SK-N-SH treated with all-trans-retinoic acid at 6 μM for 48 hours (cell line): ENCODE measurements at regions not wholly inside any gene's neighbourhood (a gene's known extent, or its start where the extent isn't known, plus 50 kb on each side); places are given as distances from the start of the nearest gene placed in this dataset.

ENCODE experiments used
- ATAC-seq: fragments of 200-7000 bp; cut with Tn5 transposase; 3 replicates; pipeline ENCODE4 v1.9.1; 2020; ENCODE audit warnings: mild to moderate bottlenecking, moderate library complexity
- ARNTL ChIP-seq: fragments of 450-650 bp; formaldehyde crosslinking; IDR thresholded peaks from 2 replicates; pipeline ENCODE4 v1.5.0; 2020; ENCODE audit warnings: low read depth, mild to moderate bottlenecking, moderate library complexity, borderline replicate concordance
- BACH2 ChIP-seq: fragments of 250-450 bp; sonication (Bioruptor Pico); IDR thresholded peaks from 2 replicates; pipeline ENCODE4 v1.9.0; 2021; ENCODE audit warnings: mild to moderate bottlenecking, borderline replicate concordance
- CSDC2 ChIP-seq: fragments of 250-450 bp; sonication (Bioruptor Pico); IDR thresholded peaks from 2 replicates; pipeline ENCODE4 v1.5.0; 2020; ENCODE audit warnings: mild to moderate bottlenecking, moderate library complexity
- ESRRG ChIP-seq: fragments of 250-450 bp; sonication (Bioruptor Pico); IDR thresholded peaks from 2 replicates; pipeline ENCODE4 v1.6.1; 2021; ENCODE audit warnings: mild to moderate bottlenecking
- GLIS3 ChIP-seq: fragments of 250-450 bp; sonication (Bioruptor Pico); IDR thresholded peaks from 2 replicates; pipeline ENCODE4 v1.5.0; 2020; ENCODE audit warnings: mild to moderate bottlenecking, moderate library complexity
- OSR1 ChIP-seq: fragments of 250-450 bp; sonication (Bioruptor Pico); IDR thresholded peaks from 2 replicates; pipeline ENCODE4 v1.8.0; 2022; ENCODE audit warnings: moderate library complexity, mild to moderate bottlenecking, inconsistent platforms
- PPARA ChIP-seq: fragments of 250-450 bp; sonication (Bioruptor Pico); IDR thresholded peaks from 2 replicates; pipeline ENCODE4 v1.5.0; 2020; ENCODE audit warnings: mild to moderate bottlenecking, borderline replicate concordance
- RARB ChIP-seq: fragments of 250-450 bp; sonication (Bioruptor Pico); IDR thresholded peaks from 2 replicates; pipeline ENCODE4 v1.8.0; 2021; ENCODE audit warnings: mild to moderate bottlenecking, moderate library complexity
- SNAI2 ChIP-seq: fragments of 250-450 bp; sonication (Bioruptor Pico); IDR thresholded peaks from 2 replicates; pipeline ENCODE4 v1.5.0; 2020; ENCODE audit warnings: mild to moderate bottlenecking, moderate library complexity
- TCF4 ChIP-seq: fragments of 250-450 bp; sonication (Bioruptor Pico); IDR thresholded peaks from 2 replicates; pipeline ENCODE4 v1.8.0; 2021; ENCODE audit warnings: mild to moderate bottlenecking, moderate library complexity, borderline replicate concordance
- TOX ChIP-seq: fragments of 250-450 bp; sonication (Bioruptor Pico); IDR thresholded peaks from 2 replicates; pipeline ENCODE4 v1.8.0; 2021; ENCODE audit warnings: mild to moderate bottlenecking, moderate library complexity, borderline replicate concordance
- ZC3H10 ChIP-seq: fragments of 250-450 bp; sonication (Bioruptor Pico); IDR thresholded peaks from 2 replicates; pipeline ENCODE4 v1.5.1; 2021; ENCODE audit warnings: mild to moderate bottlenecking, moderate library complexity
- ZFP3 ChIP-seq: fragments of 250-450 bp; sonication (Bioruptor Pico); IDR thresholded peaks from 2 replicates; pipeline ENCODE4 v1.5.0; 2020; ENCODE audit warnings: mild to moderate bottlenecking, moderate library complexity
- ZFP30 ChIP-seq: fragments of 450-650 bp; formaldehyde crosslinking; IDR thresholded peaks from 2 replicates; pipeline ENCODE4 v1.5.0; 2022; ENCODE audit warnings: mild to moderate bottlenecking, moderate library complexity
- ZNF565 ChIP-seq: fragments of 450-650 bp; formaldehyde crosslinking; conservative IDR thresholded peaks from 2 replicates; pipeline ENCODE4 v1.5.0; 2020; ENCODE audit warnings: low read depth, mild to moderate bottlenecking, moderate library complexity
- ZNF70 ChIP-seq: fragments of 450-650 bp; formaldehyde crosslinking; IDR thresholded peaks from 2 replicates; pipeline ENCODE4 v1.5.0; 2020; ENCODE audit warnings: mild to moderate bottlenecking, moderate library complexity
- ZNF8 ChIP-seq: fragments of 450-650 bp; formaldehyde crosslinking; IDR thresholded peaks from 2 replicates; pipeline ENCODE4 v1.5.0; 2020; ENCODE audit warnings: mild to moderate bottlenecking, moderate library complexity
- TF ChIP-seq, protein P1 (sequence below): fragments of 250-450 bp; sonication (Bioruptor Pico); IDR thresholded peaks from 2 replicates; pipeline ENCODE4 v1.5.1; 2020; ENCODE audit warnings: low read depth, mild to moderate bottlenecking, moderate library complexity
- TF ChIP-seq, protein P2 (sequence below): fragments of 250-450 bp; sonication (Bioruptor Pico); IDR thresholded peaks from 2 replicates; pipeline ENCODE4 v1.5.0; 2020; ENCODE audit warnings: mild to moderate bottlenecking, moderate library complexity
- TF ChIP-seq, protein P3 (sequence below): fragments of 250-450 bp; sonication (Bioruptor Pico); IDR thresholded peaks from 2 replicates; pipeline ENCODE4 v1.8.0; 2021; ENCODE audit warnings: low read depth, mild to moderate bottlenecking, moderate library complexity, borderline replicate concordance
- TF ChIP-seq, protein P4 (sequence below): fragments of 250-450 bp; sonication (Bioruptor Pico); IDR thresholded peaks from 2 replicates; pipeline ENCODE4 v1.5.1; 2021; ENCODE audit warnings: mild to moderate bottlenecking, moderate library complexity
- TF ChIP-seq, protein P5 (sequence below): fragments of 250-450 bp; sonication (Bioruptor Pico); IDR thresholded peaks from 2 replicates; pipeline ENCODE4 v1.8.0; 2020; ENCODE audit warnings: mild to moderate bottlenecking, moderate library complexity, borderline replicate concordance

DNA sequence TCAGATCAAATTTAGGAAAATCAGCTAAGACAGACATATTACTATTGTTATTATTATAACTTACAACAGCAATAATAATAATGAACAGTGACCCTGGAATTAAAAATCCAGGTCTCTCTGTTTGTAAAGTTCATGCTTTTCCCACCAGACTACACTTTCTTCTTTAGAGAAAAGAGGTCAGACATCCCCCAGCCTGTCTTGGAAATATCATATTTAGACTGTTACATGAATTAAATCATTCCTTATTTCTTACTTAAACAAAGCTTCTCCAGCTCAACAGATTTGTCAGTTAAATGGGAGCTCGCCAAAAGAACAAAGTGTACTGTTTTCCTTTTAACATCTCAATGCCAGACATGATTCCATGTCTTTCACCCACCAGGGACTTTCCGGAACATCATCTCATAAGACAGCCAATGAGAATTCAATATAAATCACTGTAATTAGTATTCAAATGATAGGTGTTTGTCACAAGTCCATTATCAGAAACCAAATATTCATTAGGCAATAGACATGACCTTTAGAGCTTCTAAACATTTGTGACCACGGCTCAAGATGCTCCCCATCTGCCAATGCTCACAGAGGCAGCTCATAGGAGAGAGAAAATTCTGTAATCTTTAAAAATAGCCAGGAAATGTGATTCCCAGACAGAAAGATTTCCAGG, 351.9 kb downstream of the ENC1 start:
- ATAC-seq, result no peak
- TF ChIP-seq TOX (CRISPR knock-in tag) (no peak), ZFP30 (CRISPR knock-in tag) (no peak), PPARA (CRISPR knock-in tag) (no peak), ZFP3 (no peak), RARB (CRISPR knock-in tag) (no peak), GLIS3 (CRISPR knock-in tag) (no peak), ZNF565 (CRISPR knock-in tag) (no peak), OSR1 (no peak), BACH2 (CRISPR knock-in tag) (no peak), SNAI2 (CRISPR knock-in tag) (no peak)
- TF ChIP-seq, protein P1, sequence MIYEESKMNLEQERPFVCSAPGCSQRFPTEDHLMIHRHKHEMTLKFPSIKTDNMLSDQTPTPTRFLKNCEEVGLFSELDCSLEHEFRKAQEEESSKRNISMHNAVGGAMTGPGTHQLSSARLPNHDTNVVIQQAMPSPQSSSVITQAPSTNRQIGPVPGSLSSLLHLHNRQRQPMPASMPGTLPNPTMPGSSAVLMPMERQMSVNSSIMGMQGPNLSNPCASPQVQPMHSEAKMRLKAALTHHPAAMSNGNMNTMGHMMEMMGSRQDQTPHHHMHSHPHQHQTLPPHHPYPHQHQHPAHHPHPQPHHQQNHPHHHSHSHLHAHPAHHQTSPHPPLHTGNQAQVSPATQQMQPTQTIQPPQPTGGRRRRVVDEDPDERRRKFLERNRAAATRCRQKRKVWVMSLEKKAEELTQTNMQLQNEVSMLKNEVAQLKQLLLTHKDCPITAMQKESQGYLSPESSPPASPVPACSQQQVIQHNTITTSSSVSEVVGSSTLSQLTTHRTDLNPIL (CRISPR knock-in tag), result no peak
- TF ChIP-seq, protein P2, sequence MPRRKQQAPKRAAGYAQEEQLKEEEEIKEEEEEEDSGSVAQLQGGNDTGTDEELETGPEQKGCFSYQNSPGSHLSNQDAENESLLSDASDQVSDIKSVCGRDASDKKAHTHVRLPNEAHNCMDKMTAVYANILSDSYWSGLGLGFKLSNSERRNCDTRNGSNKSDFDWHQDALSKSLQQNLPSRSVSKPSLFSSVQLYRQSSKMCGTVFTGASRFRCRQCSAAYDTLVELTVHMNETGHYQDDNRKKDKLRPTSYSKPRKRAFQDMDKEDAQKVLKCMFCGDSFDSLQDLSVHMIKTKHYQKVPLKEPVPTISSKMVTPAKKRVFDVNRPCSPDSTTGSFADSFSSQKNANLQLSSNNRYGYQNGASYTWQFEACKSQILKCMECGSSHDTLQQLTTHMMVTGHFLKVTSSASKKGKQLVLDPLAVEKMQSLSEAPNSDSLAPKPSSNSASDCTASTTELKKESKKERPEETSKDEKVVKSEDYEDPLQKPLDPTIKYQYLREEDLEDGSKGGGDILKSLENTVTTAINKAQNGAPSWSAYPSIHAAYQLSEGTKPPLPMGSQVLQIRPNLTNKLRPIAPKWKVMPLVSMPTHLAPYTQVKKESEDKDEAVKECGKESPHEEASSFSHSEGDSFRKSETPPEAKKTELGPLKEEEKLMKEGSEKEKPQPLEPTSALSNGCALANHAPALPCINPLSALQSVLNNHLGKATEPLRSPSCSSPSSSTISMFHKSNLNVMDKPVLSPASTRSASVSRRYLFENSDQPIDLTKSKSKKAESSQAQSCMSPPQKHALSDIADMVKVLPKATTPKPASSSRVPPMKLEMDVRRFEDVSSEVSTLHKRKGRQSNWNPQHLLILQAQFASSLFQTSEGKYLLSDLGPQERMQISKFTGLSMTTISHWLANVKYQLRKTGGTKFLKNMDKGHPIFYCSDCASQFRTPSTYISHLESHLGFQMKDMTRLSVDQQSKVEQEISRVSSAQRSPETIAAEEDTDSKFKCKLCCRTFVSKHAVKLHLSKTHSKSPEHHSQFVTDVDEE, result no peak
- TF ChIP-seq, protein P3, sequence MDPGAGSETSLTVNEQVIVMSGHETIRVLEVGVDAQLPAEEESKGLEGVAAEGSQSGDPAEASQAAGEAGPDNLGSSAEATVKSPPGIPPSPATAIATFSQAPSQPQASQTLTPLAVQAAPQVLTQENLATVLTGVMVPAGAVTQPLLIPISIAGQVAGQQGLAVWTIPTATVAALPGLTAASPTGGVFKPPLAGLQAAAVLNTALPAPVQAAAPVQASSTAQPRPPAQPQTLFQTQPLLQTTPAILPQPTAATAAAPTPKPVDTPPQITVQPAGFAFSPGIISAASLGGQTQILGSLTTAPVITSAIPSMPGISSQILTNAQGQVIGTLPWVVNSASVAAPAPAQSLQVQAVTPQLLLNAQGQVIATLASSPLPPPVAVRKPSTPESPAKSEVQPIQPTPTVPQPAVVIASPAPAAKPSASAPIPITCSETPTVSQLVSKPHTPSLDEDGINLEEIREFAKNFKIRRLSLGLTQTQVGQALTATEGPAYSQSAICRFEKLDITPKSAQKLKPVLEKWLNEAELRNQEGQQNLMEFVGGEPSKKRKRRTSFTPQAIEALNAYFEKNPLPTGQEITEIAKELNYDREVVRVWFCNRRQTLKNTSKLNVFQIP (CRISPR knock-in tag), result no peak

DNA sequence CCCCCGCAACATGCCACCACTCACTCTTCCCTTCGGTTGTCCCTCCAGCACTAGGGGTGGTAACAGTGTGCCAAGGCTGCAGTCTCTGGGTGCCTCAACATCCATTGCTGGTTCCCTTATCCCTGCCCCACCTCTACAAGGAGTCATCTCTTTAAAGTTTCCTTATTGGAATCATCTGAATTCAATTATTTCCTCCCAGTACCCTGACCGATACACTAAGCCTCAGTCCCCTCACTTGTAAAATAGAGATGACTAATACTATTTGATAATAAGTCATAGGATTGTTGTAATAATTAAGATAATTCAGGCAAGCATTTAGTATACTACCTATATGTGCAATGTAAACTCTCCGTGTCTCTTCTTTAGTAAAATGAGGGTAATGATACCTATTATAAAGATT, 352.5 kb downstream of the ENC1 start:
- TF ChIP-seq OSR1, result no peak
- TF ChIP-seq, protein P4, sequence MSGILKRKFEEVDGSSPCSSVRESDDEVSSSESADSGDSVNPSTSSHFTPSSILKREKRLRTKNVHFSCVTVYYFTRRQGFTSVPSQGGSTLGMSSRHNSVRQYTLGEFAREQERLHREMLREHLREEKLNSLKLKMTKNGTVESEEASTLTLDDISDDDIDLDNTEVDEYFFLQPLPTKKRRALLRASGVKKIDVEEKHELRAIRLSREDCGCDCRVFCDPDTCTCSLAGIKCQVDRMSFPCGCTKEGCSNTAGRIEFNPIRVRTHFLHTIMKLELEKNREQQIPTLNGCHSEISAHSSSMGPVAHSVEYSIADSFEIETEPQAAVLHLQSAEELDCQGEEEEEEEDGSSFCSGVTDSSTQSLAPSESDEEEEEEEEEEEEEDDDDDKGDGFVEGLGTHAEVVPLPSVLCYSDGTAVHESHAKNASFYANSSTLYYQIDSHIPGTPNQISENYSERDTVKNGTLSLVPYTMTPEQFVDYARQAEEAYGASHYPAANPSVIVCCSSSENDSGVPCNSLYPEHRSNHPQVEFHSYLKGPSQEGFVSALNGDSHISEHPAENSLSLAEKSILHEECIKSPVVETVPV (CRISPR knock-in tag), result no peak
- TF ChIP-seq RARB (CRISPR knock-in tag), result no peak
- ATAC-seq, result no peak

DNA sequence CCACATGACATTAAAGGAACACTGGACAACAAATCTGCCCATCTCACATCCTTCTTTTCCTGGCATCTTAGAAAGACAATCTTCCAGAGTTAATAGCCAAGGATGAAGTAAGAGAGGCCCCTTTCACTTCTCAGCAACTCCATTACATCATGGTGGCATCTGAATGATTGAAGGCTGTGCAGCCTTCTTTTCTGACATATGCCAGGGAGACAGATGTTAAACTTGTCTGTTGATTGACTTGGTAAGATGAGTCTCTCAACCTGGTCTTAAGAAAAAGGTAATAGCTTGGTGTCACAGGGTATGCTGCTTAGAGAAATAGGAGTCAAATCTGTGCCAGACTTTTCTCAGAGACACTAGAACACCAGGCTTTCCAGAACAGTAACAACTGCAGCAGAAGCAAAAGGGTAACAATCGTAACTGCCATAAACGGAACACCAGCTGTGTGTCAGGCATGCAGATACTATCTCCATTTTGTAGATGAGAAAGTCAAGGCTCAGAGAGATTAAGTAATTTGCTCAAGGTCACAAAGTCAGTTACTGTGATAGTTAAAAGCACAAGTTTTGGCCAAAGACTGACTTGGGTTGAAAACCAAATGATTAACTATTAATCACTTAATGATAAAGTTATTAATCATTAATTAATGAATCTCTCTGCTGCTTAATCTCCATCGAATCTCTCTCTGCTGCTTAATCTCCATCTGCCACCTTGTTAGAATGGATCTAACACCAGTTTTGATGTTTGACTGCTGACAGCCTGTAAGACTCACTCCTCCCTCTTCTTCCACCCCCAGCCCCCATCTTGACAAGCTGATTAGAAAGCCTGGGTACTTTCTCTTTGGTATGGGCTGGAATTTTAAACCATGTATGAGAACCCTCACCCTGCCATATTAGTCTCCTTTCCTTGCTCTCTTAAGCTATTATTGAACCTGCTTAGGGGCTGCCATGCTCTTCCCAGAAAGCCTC, 353.5 kb downstream of the ENC1 start:
- no peak for ATAC-seq
- TF ChIP-seq ZC3H10 (CRISPR knock-in tag) (no peak), TCF4 (CRISPR knock-in tag) (no peak), RARB (CRISPR knock-in tag) (no peak), ARNTL (CRISPR knock-in tag) (no peak), ZNF8 (no peak), ZNF565 (CRISPR knock-in tag) (no peak), SNAI2 (CRISPR knock-in tag) (no peak), BACH2 (CRISPR knock-in tag) (no peak), ZNF70 (CRISPR knock-in tag) (no peak), PPARA (CRISPR knock-in tag) (no peak), ZFP30 (CRISPR knock-in tag) (no peak), ESRRG (CRISPR knock-in tag) (no peak), CSDC2 (CRISPR knock-in tag) (no peak), ZFP3 (no peak)
- TF ChIP-seq, protein P3 (CRISPR knock-in tag), result no peak
- TF ChIP-seq, protein P5, sequence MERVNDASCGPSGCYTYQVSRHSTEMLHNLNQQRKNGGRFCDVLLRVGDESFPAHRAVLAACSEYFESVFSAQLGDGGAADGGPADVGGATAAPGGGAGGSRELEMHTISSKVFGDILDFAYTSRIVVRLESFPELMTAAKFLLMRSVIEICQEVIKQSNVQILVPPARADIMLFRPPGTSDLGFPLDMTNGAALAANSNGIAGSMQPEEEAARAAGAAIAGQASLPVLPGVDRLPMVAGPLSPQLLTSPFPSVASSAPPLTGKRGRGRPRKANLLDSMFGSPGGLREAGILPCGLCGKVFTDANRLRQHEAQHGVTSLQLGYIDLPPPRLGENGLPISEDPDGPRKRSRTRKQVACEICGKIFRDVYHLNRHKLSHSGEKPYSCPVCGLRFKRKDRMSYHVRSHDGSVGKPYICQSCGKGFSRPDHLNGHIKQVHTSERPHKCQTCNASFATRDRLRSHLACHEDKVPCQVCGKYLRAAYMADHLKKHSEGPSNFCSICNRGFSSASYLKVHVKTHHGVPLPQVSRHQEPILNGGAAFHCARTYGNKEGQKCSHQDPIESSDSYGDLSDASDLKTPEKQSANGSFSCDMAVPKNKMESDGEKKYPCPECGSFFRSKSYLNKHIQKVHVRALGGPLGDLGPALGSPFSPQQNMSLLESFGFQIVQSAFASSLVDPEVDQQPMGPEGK (CRISPR knock-in tag), result no peak
